Ishikawa (cell line): ENCODE measurements at regions not wholly inside any gene's neighbourhood (a gene's known extent, or its start where the extent isn't known, plus 50 kb on each side); places are given as distances from the start of the nearest gene placed in this dataset.

Experiments used
- CEBPB ChIP-seq: IDR thresholded peaks from 2 replicates; pipeline ENCODE4 v1.6.1; 2012
- CREB1 ChIP-seq: IDR thresholded peaks from 2 replicates; pipeline ENCODE4 v1.6.1; 2012; ENCODE audit warnings: low read depth
- EP300 ChIP-seq: IDR thresholded peaks from 2 replicates; pipeline ENCODE4 v1.6.1; 2012; ENCODE audit warnings: borderline replicate concordance
- FOXM1 ChIP-seq: IDR thresholded peaks from 2 replicates; pipeline ENCODE4 v1.6.1; 2012; ENCODE audit warnings: low read depth, borderline replicate concordance
- MAX ChIP-seq: IDR thresholded peaks from 2 replicates; pipeline ENCODE4 v1.6.1; 2012
- NFIC ChIP-seq: IDR thresholded peaks from 2 replicates; pipeline ENCODE4 v1.6.1; 2012
- REST ChIP-seq: IDR thresholded peaks from 2 replicates; pipeline ENCODE4 v1.6.1; 2012; ENCODE audit warnings: low read depth, mild to moderate bottlenecking
- TAF1 ChIP-seq: IDR thresholded peaks from 2 replicates; pipeline ENCODE4 v1.6.1; 2012; ENCODE audit warnings: low read depth, mild to moderate bottlenecking
- TCF12 ChIP-seq: IDR thresholded peaks from 2 replicates; pipeline ENCODE4 v1.6.1; 2012; ENCODE audit warnings: low read depth
- TEAD4 ChIP-seq: IDR thresholded peaks from 2 replicates; pipeline ENCODE4 v1.6.1; 2012
- YY1 ChIP-seq: IDR thresholded peaks from 2 replicates; pipeline ENCODE4 v1.6.1; 2012; ENCODE audit warnings: low read depth
- ZBTB7A ChIP-seq: IDR thresholded peaks from 2 replicates; pipeline ENCODE4 v1.6.1; 2012; ENCODE audit warnings: low read depth

GRCh38 chr6:101016163-101016562 lies 135.0 kb upstream of the ASCC3 start:
- TF ChIP-seq EP300: no peak
- no peak for TF ChIP-seq ZBTB7A
- TF ChIP-seq TCF12: no peak
- no peak for TF ChIP-seq NFIC
- no peak for TF ChIP-seq TEAD4
- TF ChIP-seq REST: no peak
- TF ChIP-seq CEBPB: no peak
- no peak for TF ChIP-seq TAF1
- TF ChIP-seq CREB1: no peak
- TF ChIP-seq YY1: no peak
- TF ChIP-seq FOXM1: no peak
- no peak for TF ChIP-seq MAX
